ENCODE measurements at regions not wholly inside any gene's neighbourhood (a gene's known extent, or its start where the extent isn't known, plus 50 kb on each side); places are given as distances from the start of the nearest gene placed in this dataset.

DNA sequence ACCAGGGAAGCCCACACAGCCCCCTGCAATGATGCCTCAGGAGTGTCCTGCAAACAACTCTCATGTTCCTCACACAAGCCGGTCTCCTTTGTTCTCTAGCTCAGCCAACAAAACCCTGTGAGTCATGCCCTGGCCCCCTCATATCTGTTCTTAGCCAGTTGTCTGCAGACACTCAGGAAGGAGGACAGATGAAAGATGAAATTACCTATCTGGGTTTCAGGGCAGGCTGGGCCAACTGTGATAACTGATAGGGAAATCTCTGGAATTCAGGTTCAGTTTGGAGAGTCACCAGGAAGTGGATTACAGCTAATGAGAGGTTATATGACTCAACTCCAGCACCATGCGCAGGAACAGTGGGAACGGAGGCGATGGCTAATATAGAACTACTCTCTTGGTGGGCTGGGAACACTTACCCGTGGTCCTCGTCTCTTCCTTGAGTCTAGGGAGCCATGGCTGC, 352.0 kb upstream of the ADAMTS9 start:
- peak in 1 of 4 donors; percentile 68 for ATAC-seq
- TF ChIP-seq, protein P1, sequence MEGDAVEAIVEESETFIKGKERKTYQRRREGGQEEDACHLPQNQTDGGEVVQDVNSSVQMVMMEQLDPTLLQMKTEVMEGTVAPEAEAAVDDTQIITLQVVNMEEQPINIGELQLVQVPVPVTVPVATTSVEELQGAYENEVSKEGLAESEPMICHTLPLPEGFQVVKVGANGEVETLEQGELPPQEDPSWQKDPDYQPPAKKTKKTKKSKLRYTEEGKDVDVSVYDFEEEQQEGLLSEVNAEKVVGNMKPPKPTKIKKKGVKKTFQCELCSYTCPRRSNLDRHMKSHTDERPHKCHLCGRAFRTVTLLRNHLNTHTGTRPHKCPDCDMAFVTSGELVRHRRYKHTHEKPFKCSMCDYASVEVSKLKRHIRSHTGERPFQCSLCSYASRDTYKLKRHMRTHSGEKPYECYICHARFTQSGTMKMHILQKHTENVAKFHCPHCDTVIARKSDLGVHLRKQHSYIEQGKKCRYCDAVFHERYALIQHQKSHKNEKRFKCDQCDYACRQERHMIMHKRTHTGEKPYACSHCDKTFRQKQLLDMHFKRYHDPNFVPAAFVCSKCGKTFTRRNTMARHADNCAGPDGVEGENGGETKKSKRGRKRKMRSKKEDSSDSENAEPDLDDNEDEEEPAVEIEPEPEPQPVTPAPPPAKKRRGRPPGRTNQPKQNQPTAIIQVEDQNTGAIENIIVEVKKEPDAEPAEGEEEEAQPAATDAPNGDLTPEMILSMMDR (IDR thresholded peaks at IDR 0.05), result no peak
- 82 to 87% (median 82%) methylated on average over 6 of the region's 6 CpGs for WGBS, 3 donors

DNA sequence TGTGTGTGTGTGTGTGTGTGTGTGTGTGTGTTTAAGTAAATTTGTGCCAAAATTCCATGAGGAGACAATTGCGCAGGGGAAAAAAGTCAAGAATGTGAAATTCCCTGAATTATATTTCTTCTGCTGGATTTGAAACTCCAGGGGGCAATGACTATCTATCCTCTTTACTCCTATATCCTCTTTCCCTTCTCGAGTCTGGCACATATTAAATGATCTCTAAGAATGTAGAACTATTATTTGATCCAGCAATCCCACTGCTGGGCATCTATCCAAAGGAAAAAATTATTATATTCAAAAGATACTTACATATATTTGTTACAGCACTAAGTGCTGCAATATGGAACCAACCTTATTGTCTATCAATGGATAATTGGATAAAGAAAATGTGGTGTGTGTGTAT, 350.1 kb upstream of the ADAMTS9 start:
- Histone ChIP-seq H3K36me3 (ENCODE audit: insufficient read depth in 1 of 2, low read depth in 1 of 2) (no peaks in the 10 kb centered on the region), H3K4me1 (no peaks in the 10 kb centered on the region), H3K27me3 (ENCODE audit: insufficient read depth in 3 of 3, low read length in 2 of 3) (no peaks in the 10 kb centered on the region), H3K4me3 (no peak overlapping the region), H3K9me3 (no peaks in the 10 kb centered on the region), H3K27ac (no peak overlapping the region)
- WGBS, 3 donors, result 53 to 74% (median 72%) methylated on average over 2 of the region's 2 CpGs
- no peak for DNase-seq
- no peak for ATAC-seq
- TF ChIP-seq, protein P1 (IDR thresholded peaks at IDR 0.05), result no peak
- intact Hi-C loops (cut with DNase I), result no loop called here

More for the DNA sequence above, 352.0 kb upstream of the ADAMTS9 start:
- Histone ChIP-seq H3K27me3 (ENCODE audit: insufficient read depth in 3 of 3, low read length in 2 of 3) (no peaks in the 10 kb centered on the region), H3K36me3 (ENCODE audit: insufficient read depth in 1 of 2, low read depth in 1 of 2) (no peaks in the 10 kb centered on the region), H3K4me1 (no peaks in the 10 kb centered on the region), H3K27ac (no peak overlapping the region), H3K9me3 (no peaks in the 10 kb centered on the region), H3K4me3 (no peak overlapping the region)
- intact Hi-C loops (cut with DNase I), result no loop called here
- DNase-seq, result no peak

DNA sequence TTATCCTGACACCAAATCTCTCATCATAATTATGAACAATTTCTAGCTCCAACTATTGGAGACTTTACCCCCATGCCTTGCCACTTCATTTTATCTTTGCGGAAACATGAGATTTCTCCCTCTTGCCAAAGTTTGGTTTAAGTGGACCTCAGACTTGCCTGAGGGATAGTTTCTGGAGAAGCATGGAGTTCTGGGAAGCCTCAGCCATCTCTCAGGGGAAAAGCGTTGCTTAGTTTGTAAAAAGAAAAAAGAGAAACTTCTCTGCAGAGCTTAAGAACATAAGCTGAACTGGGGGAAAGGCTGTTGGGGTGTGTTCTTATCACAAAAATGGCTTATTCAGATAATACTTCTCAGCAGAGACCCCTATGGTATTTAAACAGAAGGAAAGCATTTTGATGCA, 347.4 kb upstream of the ADAMTS9 start:
- DNase-seq (no peak), ATAC-seq (no peak)
- TF ChIP-seq, protein P1 (IDR thresholded peaks at IDR 0.05), result no peak
- Histone ChIP-seq H3K4me3 (no peak overlapping the region), H3K27me3 (ENCODE audit: insufficient read depth in 3 of 3, low read length in 2 of 3) (no peaks in the 10 kb centered on the region), H3K4me1 (no peaks in the 10 kb centered on the region), H3K27ac (no peak overlapping the region), H3K9me3 (no peaks in the 10 kb centered on the region), H3K36me3 (ENCODE audit: insufficient read depth in 1 of 2, low read depth in 1 of 2) (no peaks in the 10 kb centered on the region)
- WGBS, 3 donors, result 69 to 81% (median 81%) methylated on average over 2 of the region's 2 CpGs
- intact Hi-C loops (cut with DNase I), result no loop called here

DNA sequence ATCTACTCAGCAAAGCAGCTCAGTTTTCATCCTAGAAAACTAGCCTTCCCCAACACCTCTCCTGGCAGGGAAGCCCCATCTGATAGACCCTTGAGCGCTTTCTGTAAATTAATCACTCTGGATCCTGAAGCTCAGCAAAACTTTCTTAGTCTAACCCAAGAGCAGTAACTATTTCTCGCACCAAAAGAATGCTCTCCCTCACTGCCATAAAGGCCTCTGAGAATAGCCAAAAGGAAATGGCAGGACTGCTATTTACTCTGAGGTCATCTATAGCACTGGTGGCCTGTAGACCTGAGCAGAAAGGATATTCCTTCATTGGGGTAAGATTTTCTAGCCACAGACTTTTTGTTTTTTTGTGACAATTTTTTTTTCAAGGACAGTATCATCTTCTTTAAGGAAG, 345.8 kb upstream of the ADAMTS9 start:
- H3K9me3 ChIP-seq, result no peaks in the 10 kb centered on the region
- no peak overlapping the region for H3K4me3 ChIP-seq
- no peak overlapping the region for H3K27ac ChIP-seq
- no peaks in the 10 kb centered on the region for H3K36me3 ChIP-seq (ENCODE audit: insufficient read depth in 1 of 2, low read depth in 1 of 2)
- TF ChIP-seq, protein P1 (IDR thresholded peaks at IDR 0.05), result no peak
- no peaks in the 10 kb centered on the region for H3K27me3 ChIP-seq (ENCODE audit: insufficient read depth in 3 of 3, low read length in 2 of 3)
- 71 to 96% (median 91%) methylated on average over 2 of the region's 2 CpGs for WGBS, 3 donors
- intact Hi-C loops (cut with DNase I), result no loop called here
- no peaks in the 10 kb centered on the region for H3K4me1 ChIP-seq
- ATAC-seq (no peak), DNase-seq (no peak)

DNA sequence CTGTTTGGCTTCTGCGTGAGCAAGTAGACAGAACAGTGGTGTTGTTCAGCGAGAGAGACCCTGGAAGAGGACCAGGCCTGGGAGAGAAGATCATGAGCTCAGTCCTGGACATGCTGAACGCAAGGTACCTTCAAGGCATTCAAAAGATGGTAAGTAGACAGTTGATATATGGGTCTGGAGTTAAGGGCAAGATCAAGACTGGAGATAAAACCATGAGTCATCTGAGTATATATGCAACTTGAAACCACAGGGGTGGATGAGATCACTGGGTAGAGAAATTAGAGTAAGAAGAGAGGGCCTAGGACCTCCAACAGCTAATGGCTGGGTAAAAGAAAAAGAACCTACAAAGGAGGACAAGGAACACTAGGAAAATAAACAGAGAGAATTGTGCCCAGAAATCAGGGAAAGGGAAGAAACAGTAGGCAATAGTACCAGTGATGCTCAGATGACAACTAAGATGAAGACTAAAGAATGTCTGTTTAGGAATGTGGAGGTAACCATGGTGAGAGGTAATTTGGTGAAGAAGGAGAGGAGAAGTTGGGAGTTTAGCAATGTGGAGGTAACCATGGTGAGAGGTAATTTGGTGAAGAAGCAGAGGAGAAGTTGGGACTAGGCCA, 343.2 kb upstream of the ADAMTS9 start:
- no peaks in the 10 kb centered on the region for H3K9me3 ChIP-seq

More for the DNA sequence above, 343.2 kb upstream of the ADAMTS9 start:
- Histone ChIP-seq H3K4me3 (no peak overlapping the region), H3K4me1 (no peaks in the 10 kb centered on the region), H3K27ac (no peak overlapping the region), H3K36me3 (ENCODE audit: insufficient read depth in 1 of 2, low read depth in 1 of 2) (no peaks in the 10 kb centered on the region), H3K27me3 (ENCODE audit: insufficient read depth in 3 of 3, low read length in 2 of 3) (no peaks in the 10 kb centered on the region)
- intact Hi-C loops (cut with DNase I), result no loop called here
- ATAC-seq, result no peak
- WGBS, 3 donors, result 79 to 92% (median 85%) methylated on average over 3 of the region's 3 CpGs
- TF ChIP-seq, protein P1 (IDR thresholded peaks at IDR 0.05), result no peak
- DNase-seq, result no peak
